ENCODE measurements at regions not wholly inside any gene's neighbourhood (a gene's known extent, or its start where the extent isn't known, plus 50 kb on each side); places are given as distances from the start of the nearest gene placed in this dataset.

- WGBS, 2 donors (ENCODE audit: extremely low coverage in 2 of 2, insufficient read length in 2 of 2, insufficient replicate concordance in 1 of 2), result no CpG with 5 or more reads among the region's 1 CpG
These were observed 550.9 kb upstream of the FAT3 start for GRCh38 chr11:91673705-91674104.

GRCh38 chr11:91664521-91664920 is 560.1 kb upstream of the FAT3 start:
- Histone ChIP-seq H2BK15ac (ENCODE audit: low read length) (no peak overlapping the region), H2BK120ac (ENCODE audit: low read depth, low read length) (no peak overlapping the region), H4K8ac (ENCODE audit: low read depth, low read length) (no peak overlapping the region), H3K4ac (ENCODE audit: low read length) (no peak overlapping the region), H3K36me3 (replicated peaks in 1 of 2; ENCODE audit: control insufficient read depth in 2 of 2, insufficient read depth in 2 of 2, low read length in 2 of 2) (no peaks in the 10 kb centered on the region), H3K27ac (replicated peaks; ENCODE audit: low read length) (no peak overlapping the region), H3K27me3 (ENCODE audit: control insufficient read depth in 3 of 3, insufficient read depth in 3 of 3, low read depth in 1 of 3, low read length in 3 of 3) (no peaks in the 10 kb centered on the region), H3K9me3 (replicated peaks in 1 of 2; ENCODE audit: control insufficient read depth in 2 of 2, insufficient read depth in 1 of 2, low read depth in 1 of 2, low read length in 2 of 2) (no peaks in the 10 kb centered on the region), H4K91ac (ENCODE audit: low read depth, low read length, poor library complexity) (no peak overlapping the region), H2AFZ (ENCODE audit: low read length) (no peak overlapping the region), H2BK12ac (ENCODE audit: low read length) (no peak overlapping the region), H3K4me2 (ENCODE audit: insufficient read depth, low read length, poor library complexity, severe bottlenecking) (no peak overlapping the region), H3K9ac (ENCODE audit: low read depth, low read length, poor library complexity) (no peak overlapping the region), H2BK5ac (ENCODE audit: low read length) (no peak overlapping the region), H3K4me1 (ENCODE audit: control insufficient read depth in 2 of 2, insufficient read depth in 1 of 2, low read depth in 1 of 2, low read length in 2 of 2) (peaks cover 0 to 2% of the 10 kb centered on the region in 2 donors), H3K14ac (ENCODE audit: low read length) (no peak overlapping the region), H3K23ac (ENCODE audit: low read depth, low read length, poor library complexity) (no peak overlapping the region), H2AK5ac (ENCODE audit: low read depth, low read length) (no peak overlapping the region), H3K79me1 (ENCODE audit: low read depth, low read length) (no peaks in the 10 kb centered on the region), H3K4me3 (ENCODE audit: low read length in 2 of 2) (no peak overlapping the region), H3K18ac (ENCODE audit: low read length) (no peak overlapping the region)
- DNase-seq (ENCODE audit: low spot score), result no peak
- WGBS, 2 donors (ENCODE audit: extremely low coverage in 2 of 2, insufficient read length in 2 of 2, insufficient replicate concordance in 1 of 2), result no CpG with 5 or more reads among the region's 3 CpGs

More at GRCh38 chr11:91673705-91674104, 550.9 kb upstream of the FAT3 start:
- no peak overlapping the region for H3K4me2 ChIP-seq (ENCODE audit: insufficient read depth, low read length, poor library complexity, severe bottlenecking)
- no peak for DNase-seq (ENCODE audit: low spot score)
- H2BK120ac ChIP-seq (ENCODE audit: low read depth, low read length), result no peak overlapping the region
- no peaks in the 10 kb centered on the region for H3K27me3 ChIP-seq (ENCODE audit: control insufficient read depth in 3 of 3, insufficient read depth in 3 of 3, low read depth in 1 of 3, low read length in 3 of 3)
- no peak overlapping the region for H4K8ac ChIP-seq (ENCODE audit: low read depth, low read length)
- H3K4me3 ChIP-seq (ENCODE audit: low read length in 2 of 2), result no peak overlapping the region
- no peaks in the 10 kb centered on the region for H3K36me3 ChIP-seq (replicated peaks in 1 of 2; ENCODE audit: control insufficient read depth in 2 of 2, insufficient read depth in 2 of 2, low read length in 2 of 2)
- no peaks in the 10 kb centered on the region for H3K9me3 ChIP-seq (replicated peaks in 1 of 2; ENCODE audit: control insufficient read depth in 2 of 2, insufficient read depth in 1 of 2, low read depth in 1 of 2, low read length in 2 of 2)
- no peak overlapping the region for H2AFZ ChIP-seq (ENCODE audit: low read length)
- no peak overlapping the region for H3K14ac ChIP-seq (ENCODE audit: low read length)
- H2BK12ac ChIP-seq (ENCODE audit: low read length), result no peak overlapping the region
- no peaks in the 10 kb centered on the region for H3K79me1 ChIP-seq (ENCODE audit: low read depth, low read length)
- no peak overlapping the region for H3K4ac ChIP-seq (ENCODE audit: low read length)
- no peak overlapping the region for H3K27ac ChIP-seq (replicated peaks; ENCODE audit: low read length)
- no peak overlapping the region for H2BK5ac ChIP-seq (ENCODE audit: low read length)
- H3K18ac ChIP-seq (ENCODE audit: low read length), result no peak overlapping the region
- H3K9ac ChIP-seq (ENCODE audit: low read depth, low read length, poor library complexity), result no peak overlapping the region
- H3K23ac ChIP-seq (ENCODE audit: low read depth, low read length, poor library complexity), result no peak overlapping the region
- no peak overlapping the region for H2AK5ac ChIP-seq (ENCODE audit: low read depth, low read length)
- H2BK15ac ChIP-seq (ENCODE audit: low read length), result no peak overlapping the region
- H4K91ac ChIP-seq (ENCODE audit: low read depth, low read length, poor library complexity), result no peak overlapping the region
- no peaks in the 10 kb centered on the region for H3K4me1 ChIP-seq (ENCODE audit: control insufficient read depth in 2 of 2, insufficient read depth in 1 of 2, low read depth in 1 of 2, low read length in 2 of 2)

- no peak overlapping the region for H2BK120ac ChIP-seq (ENCODE audit: low read depth, low read length)
- H3K27me3 ChIP-seq (ENCODE audit: control insufficient read depth in 3 of 3, insufficient read depth in 3 of 3, low read depth in 1 of 3, low read length in 3 of 3), result no peaks in the 10 kb centered on the region
- no peak overlapping the region for H3K14ac ChIP-seq (ENCODE audit: low read length)
- no peak overlapping the region for H3K4ac ChIP-seq (ENCODE audit: low read length)
- H2AK5ac ChIP-seq (ENCODE audit: low read depth, low read length), result no peak overlapping the region
- H4K91ac ChIP-seq (ENCODE audit: low read depth, low read length, poor library complexity), result no peak overlapping the region
- no peak overlapping the region for H3K27ac ChIP-seq (replicated peaks; ENCODE audit: low read length)
- H3K23ac ChIP-seq (ENCODE audit: low read depth, low read length, poor library complexity), result no peak overlapping the region
- peaks cover 0 to 2% of the 10 kb centered on the region in 2 donors for H3K4me1 ChIP-seq (ENCODE audit: control insufficient read depth in 2 of 2, insufficient read depth in 1 of 2, low read depth in 1 of 2, low read length in 2 of 2)
- no peak overlapping the region for H4K8ac ChIP-seq (ENCODE audit: low read depth, low read length)
- no peak overlapping the region for H2BK5ac ChIP-seq (ENCODE audit: low read length)
- H2BK15ac ChIP-seq (ENCODE audit: low read length), result no peak overlapping the region
- DNase-seq (ENCODE audit: low spot score), result no peak
- H3K9ac ChIP-seq (ENCODE audit: low read depth, low read length, poor library complexity), result no peak overlapping the region
- no peak overlapping the region for H3K18ac ChIP-seq (ENCODE audit: low read length)
- no peak overlapping the region for H2BK12ac ChIP-seq (ENCODE audit: low read length)
- no CpG with 5 or more reads among the region's 1 CpG for WGBS, 2 donors (ENCODE audit: extremely low coverage in 2 of 2, insufficient read length in 2 of 2, insufficient replicate concordance in 1 of 2)
- H3K9me3 ChIP-seq (replicated peaks in 1 of 2; ENCODE audit: control insufficient read depth in 2 of 2, insufficient read depth in 1 of 2, low read depth in 1 of 2, low read length in 2 of 2), result no peaks in the 10 kb centered on the region
- H3K4me2 ChIP-seq (ENCODE audit: insufficient read depth, low read length, poor library complexity, severe bottlenecking), result no peak overlapping the region
- no peaks in the 10 kb centered on the region for H3K79me1 ChIP-seq (ENCODE audit: low read depth, low read length)
- H3K4me3 ChIP-seq (ENCODE audit: low read length in 2 of 2), result no peak overlapping the region
- H3K36me3 ChIP-seq (replicated peaks in 1 of 2; ENCODE audit: control insufficient read depth in 2 of 2, insufficient read depth in 2 of 2, low read length in 2 of 2), result no peaks in the 10 kb centered on the region
- no peak overlapping the region for H2AFZ ChIP-seq (ENCODE audit: low read length)
These were observed 564.6 kb upstream of the FAT3 start for GRCh38 chr11:91660036-91660435.

GRCh38 chr11:91654686-91655085 is 569.9 kb upstream of the FAT3 start:
- H3K4ac ChIP-seq (ENCODE audit: low read length), result no peak overlapping the region
- no peak overlapping the region for H4K91ac ChIP-seq (ENCODE audit: low read depth, low read length, poor library complexity)
- no CpG with 5 or more reads among the region's 2 CpGs for WGBS, 2 donors (ENCODE audit: extremely low coverage in 2 of 2, insufficient read length in 2 of 2, insufficient replicate concordance in 1 of 2)
- no peak overlapping the region for H3K23ac ChIP-seq (ENCODE audit: low read depth, low read length, poor library complexity)
- DNase-seq (ENCODE audit: low spot score), result no peak
- H3K9me3 ChIP-seq (replicated peaks in 1 of 2; ENCODE audit: control insufficient read depth in 2 of 2, insufficient read depth in 1 of 2, low read depth in 1 of 2, low read length in 2 of 2), result no peaks in the 10 kb centered on the region
- no peak overlapping the region for H3K27ac ChIP-seq (replicated peaks; ENCODE audit: low read length)
- no peak overlapping the region for H2AK5ac ChIP-seq (ENCODE audit: low read depth, low read length)
- no peak overlapping the region for H2BK5ac ChIP-seq (ENCODE audit: low read length)
- no peaks in the 10 kb centered on the region for H3K79me1 ChIP-seq (ENCODE audit: low read depth, low read length)
- H2BK15ac ChIP-seq (ENCODE audit: low read length), result no peak overlapping the region
- no peak overlapping the region for H3K4me2 ChIP-seq (ENCODE audit: insufficient read depth, low read length, poor library complexity, severe bottlenecking)
- no peak overlapping the region for H3K18ac ChIP-seq (ENCODE audit: low read length)
- H3K27me3 ChIP-seq (ENCODE audit: control insufficient read depth in 3 of 3, insufficient read depth in 3 of 3, low read depth in 1 of 3, low read length in 3 of 3), result no peaks in the 10 kb centered on the region
- no peak overlapping the region for H3K14ac ChIP-seq (ENCODE audit: low read length)
- no peaks in the 10 kb centered on the region for H3K36me3 ChIP-seq (replicated peaks in 1 of 2; ENCODE audit: control insufficient read depth in 2 of 2, insufficient read depth in 2 of 2, low read length in 2 of 2)
- no peak overlapping the region for H2BK120ac ChIP-seq (ENCODE audit: low read depth, low read length)
- no peak overlapping the region for H2AFZ ChIP-seq (ENCODE audit: low read length)
- no peak overlapping the region for H3K4me3 ChIP-seq (ENCODE audit: low read length in 2 of 2)
- H3K4me1 ChIP-seq (ENCODE audit: control insufficient read depth in 2 of 2, insufficient read depth in 1 of 2, low read depth in 1 of 2, low read length in 2 of 2), result no peaks in the 10 kb centered on the region
- H2BK12ac ChIP-seq (ENCODE audit: low read length), result no peak overlapping the region
- no peak overlapping the region for H4K8ac ChIP-seq (ENCODE audit: low read depth, low read length)
- H3K9ac ChIP-seq (ENCODE audit: low read depth, low read length, poor library complexity), result no peak overlapping the region
